ENCODE measurements at regions not wholly inside any gene's neighbourhood (a gene's known extent, or its start where the extent isn't known, plus 50 kb on each side); places are given as distances from the start of the nearest gene placed in this dataset.

- TF ChIP-seq CTCF (IDR thresholded peaks at IDR 0.05 in 4 of 5, conservative IDR thresholded peaks at IDR 0.05 in 1 of 5) (no peak), POLR2A (IDR thresholded peaks at IDR 0.05) (no peak)
Observed at GRCh38 chr1:194476351-194476750, 1289.9 kb upstream of the B3GALT2 start.
